ENCODE measurements at regions not wholly inside any gene's neighbourhood (a gene's known extent, or its start where the extent isn't known, plus 50 kb on each side); places are given as distances from the start of the nearest gene placed in this dataset.

GRCh38 chr11:115792903-115793302 lies 288.7 kb upstream of the CADM1 start:
- no peak overlapping the region for H3K4me3 ChIP-seq (ENCODE audit: low read depth, low read length)
- DNase-seq (ENCODE audit: low read depth): no peak
- TF ChIP-seq CTCF (IDR thresholded peaks at IDR 0.05; ENCODE audit: insufficient read depth, low read depth, low read length): no peak

GRCh38 chr11:115787302-115787701 lies 283.1 kb upstream of the CADM1 start:
- no peak for TF ChIP-seq CTCF (IDR thresholded peaks at IDR 0.05; ENCODE audit: insufficient read depth, low read depth, low read length)
- no peak for DNase-seq (ENCODE audit: low read depth)
- no peak overlapping the region for H3K4me3 ChIP-seq (ENCODE audit: low read depth, low read length)

- no peak for DNase-seq (ENCODE audit: low read depth)
- H3K4me3 ChIP-seq (ENCODE audit: low read depth, low read length): no peak overlapping the region
- TF ChIP-seq CTCF (IDR thresholded peaks at IDR 0.05; ENCODE audit: insufficient read depth, low read depth, low read length): no peak
These were observed 280.7 kb upstream of the CADM1 start for GRCh38 chr11:115784796-115785521.

- H3K4me3 ChIP-seq (ENCODE audit: low read depth, low read length): no peak overlapping the region
- DNase-seq (ENCODE audit: low read depth): no peak
- TF ChIP-seq CTCF (IDR thresholded peaks at IDR 0.05; ENCODE audit: insufficient read depth, low read depth, low read length): no peak
These were observed 276.6 kb upstream of the CADM1 start for GRCh38 chr11:115780646-115781362.

- no peak for DNase-seq (ENCODE audit: low read depth)
- TF ChIP-seq CTCF (IDR thresholded peaks at IDR 0.05; ENCODE audit: insufficient read depth, low read depth, low read length): no peak
- no peak overlapping the region for H3K4me3 ChIP-seq (ENCODE audit: low read depth, low read length)
These were observed 274.9 kb upstream of the CADM1 start for GRCh38 chr11:115778928-115779650.

GRCh38 chr11:115776916-115777315 lies 272.7 kb upstream of the CADM1 start:
- DNase-seq (ENCODE audit: low read depth): peak; percentile 1
- no peak overlapping the region for H3K4me3 ChIP-seq (ENCODE audit: low read depth, low read length)
- TF ChIP-seq CTCF (IDR thresholded peaks at IDR 0.05; ENCODE audit: insufficient read depth, low read depth, low read length): no peak
